Posterior cingulate gyrus (tissue), 11 donors: ENCODE measurements at regions not wholly inside any gene's neighbourhood (a gene's known extent, or its start where the extent isn't known, plus 50 kb on each side); places are given as distances from the start of the nearest gene placed in this dataset.
"Not testable (repeated sequence)": the region's sequence is repeated elsewhere in the genome, so short reads cannot be mapped to it uniquely, and the experiment has no call there.

Source experiments
- DNase-seq, 10 donors: peaks; one replicate each; pipeline versions ENCODE4 v3.0.0 to v3.0.0-alpha.2; 2020 to 2021; ENCODE audit warnings: mixed read lengths in 3 of 10
- intact Hi-C: fragments of 100-400 bp; cut with DNase I; formaldehyde crosslinking; loops from one replicate; pipeline ENCODE4 v1.15.1; 2023

GRCh38 chr3:159252274-159252673 is 450.4 kb downstream of the MFSD1 start:
- DNase-seq: no peak
- intact Hi-C loops: loop anchor here (10.0 kb wide), 1 partner anchor 117 kb away; no protein-coding TSS in a partner anchor

- no peak for DNase-seq
- intact Hi-C loops: loop anchor here (10.0 kb wide), 1 partner anchor 118 kb away; no protein-coding TSS in a partner anchor
Measured at GRCh38 chr3:159252772-159253384, 451.0 kb downstream of the MFSD1 start.

DNA sequence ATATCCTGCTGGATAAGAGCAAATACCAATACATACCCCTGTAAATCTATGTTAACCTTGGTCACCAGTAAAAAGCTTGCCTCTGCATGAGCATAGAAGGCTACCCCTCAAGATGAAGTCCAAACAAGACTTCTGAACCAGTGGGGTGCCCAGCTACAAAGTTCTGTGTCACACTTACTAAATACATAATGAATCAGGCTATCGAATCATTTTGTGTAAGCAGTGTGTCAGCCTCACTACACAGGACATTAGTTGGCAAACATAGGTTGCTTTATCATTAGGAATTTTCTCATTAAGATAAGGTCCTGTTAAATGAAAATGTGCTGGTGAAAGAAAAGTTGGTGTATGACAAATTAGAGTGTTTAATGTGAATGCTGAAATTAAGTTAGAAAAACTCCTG is 452.0 kb downstream of the MFSD1 start:
- intact Hi-C loops: loop anchor here (10.0 kb wide), 1 partner anchor 119 kb away; no protein-coding TSS in a partner anchor
- DNase-seq: no peak

DNA sequence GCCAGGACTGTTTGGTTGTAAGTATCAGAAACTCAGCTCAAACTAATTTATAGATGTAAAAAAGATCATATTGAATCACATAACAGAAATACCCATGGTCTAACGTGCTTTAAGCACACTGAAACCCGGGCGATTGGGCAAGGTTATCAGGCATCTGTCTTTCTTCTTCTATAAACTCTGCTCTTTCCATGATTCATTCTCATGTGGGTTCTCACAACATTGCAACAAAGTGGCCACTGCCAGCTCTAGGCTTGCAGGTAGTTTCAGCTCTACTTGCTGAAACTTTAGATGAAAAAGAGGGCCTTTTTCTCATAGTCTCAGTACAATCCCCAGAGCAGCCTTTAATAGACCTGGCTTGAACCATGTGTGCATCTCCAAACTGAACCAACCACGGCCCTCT is 456.1 kb downstream of the MFSD1 start:
- intact Hi-C loops: loop anchor here (10.0 kb wide), 1 partner anchor 123 kb away; no protein-coding TSS in a partner anchor
- no peak for DNase-seq

- intact Hi-C loops: loop anchor here (10.0 kb wide), 1 partner anchor 124 kb away; no protein-coding TSS in a partner anchor
- DNase-seq: no peak
Measured at GRCh38 chr3:159258934-159259333, 457.1 kb downstream of the MFSD1 start.

GRCh38 chr3:159260049-159260662 is 458.3 kb downstream of the MFSD1 start:
- DNase-seq: peak in 5 of 10 donors; percentile 18 to 51 (median 29)
- intact Hi-C loops: loop anchor here (1.0 to 10.0 kb wide), 3 partner anchors 342 to 625 kb away; no protein-coding TSS in a partner anchor

DNA sequence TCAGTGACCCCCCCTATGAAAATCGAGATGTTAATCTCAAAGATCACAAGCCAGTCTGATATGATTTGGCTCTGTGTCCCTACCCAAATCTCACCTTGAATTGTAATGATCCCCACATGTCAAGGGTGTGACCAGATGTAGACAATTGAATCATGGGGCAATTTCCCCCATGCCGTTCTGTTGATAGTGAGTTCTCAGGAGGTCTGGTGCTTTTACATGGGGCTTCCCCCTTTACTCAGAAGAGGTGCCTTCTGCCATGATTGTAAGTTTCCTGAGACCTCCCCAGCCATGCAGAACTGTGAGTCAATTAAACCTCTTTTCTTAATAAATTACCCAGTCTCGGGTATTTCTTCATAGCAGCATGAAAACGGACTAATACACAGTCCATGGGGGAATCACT is 459.5 kb downstream of the MFSD1 start:
- not testable (repeated sequence) for DNase-seq
- intact Hi-C loops: loop anchor here (10.0 kb wide), 1 partner anchor 623 kb away; no protein-coding TSS in a partner anchor

DNA sequence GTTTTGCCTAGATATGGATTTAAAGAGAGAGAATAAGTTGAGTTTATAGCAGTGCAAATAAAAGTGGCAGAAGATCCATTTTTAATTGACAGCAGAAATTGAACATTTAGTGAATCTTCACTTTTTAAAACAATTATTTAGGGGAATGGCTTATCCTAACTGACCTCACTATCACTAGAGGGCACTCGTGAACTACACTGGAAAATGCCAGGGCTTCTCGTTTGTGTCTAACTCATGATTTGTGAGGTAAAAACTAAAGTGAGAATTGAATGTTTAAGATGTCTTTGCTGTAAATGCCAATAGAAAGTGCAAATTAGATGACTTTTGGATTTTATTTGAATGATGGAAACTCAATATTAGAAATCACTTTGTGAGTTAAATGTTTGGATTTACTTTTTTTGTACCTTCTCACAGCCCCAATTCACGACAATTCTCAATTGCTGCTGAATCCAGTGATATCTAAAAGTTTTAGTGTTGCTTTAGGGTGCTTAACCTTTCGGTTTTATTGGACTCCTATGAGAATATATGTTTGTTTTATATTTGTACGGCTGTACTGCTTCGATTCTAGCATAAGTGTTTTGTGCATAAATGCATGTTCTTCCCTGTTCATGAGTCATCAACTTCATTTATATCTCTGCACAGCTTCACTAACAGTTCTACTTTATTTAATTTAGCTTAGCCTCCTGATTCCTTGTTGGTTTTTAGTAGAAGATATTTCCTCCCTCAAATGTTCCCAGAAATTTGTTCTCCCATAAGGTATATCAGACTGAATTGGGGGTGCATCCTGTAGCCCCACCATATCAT is 462.1 kb downstream of the MFSD1 start:
- peak in 4 of 10 donors; percentile 23 to 53 (median 44) for DNase-seq
- intact Hi-C loops: loop anchor here (2.0 to 10.0 kb wide), 4 partner anchors 323 to 743 kb away; no protein-coding TSS in a partner anchor

GRCh38 chr3:159265705-159266104 is 463.9 kb downstream of the MFSD1 start:
- no peak for DNase-seq
- intact Hi-C loops: loop anchor here (2.0 to 10.0 kb wide), 2 partner anchors 539 to 619 kb away; no protein-coding TSS in a partner anchor

DNA sequence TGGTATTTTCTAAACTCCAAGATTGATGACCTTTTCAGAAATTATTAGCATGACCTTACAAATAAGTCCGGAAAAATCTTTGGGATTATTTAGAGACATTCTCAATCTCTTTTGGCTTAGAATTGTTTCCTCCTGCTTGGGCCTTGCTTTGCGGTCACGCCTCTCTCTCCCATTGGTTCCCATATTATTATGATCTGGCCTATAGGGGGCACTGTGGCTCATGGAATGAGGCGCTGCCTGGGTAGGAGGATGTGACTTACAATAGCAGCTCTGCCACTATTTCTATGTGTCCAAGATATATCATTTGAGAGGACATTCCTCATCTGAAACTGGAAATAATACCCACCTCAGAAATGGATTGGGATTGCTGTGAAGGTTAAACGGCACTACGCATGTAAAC is 464.9 kb downstream of the MFSD1 start:
- peak in 3 of 10 donors; percentile 15 to 56 (median 31) for DNase-seq
- intact Hi-C loops: loop anchor here (10.0 kb wide), 1 partner anchor 618 kb away; no protein-coding TSS in a partner anchor

DNA sequence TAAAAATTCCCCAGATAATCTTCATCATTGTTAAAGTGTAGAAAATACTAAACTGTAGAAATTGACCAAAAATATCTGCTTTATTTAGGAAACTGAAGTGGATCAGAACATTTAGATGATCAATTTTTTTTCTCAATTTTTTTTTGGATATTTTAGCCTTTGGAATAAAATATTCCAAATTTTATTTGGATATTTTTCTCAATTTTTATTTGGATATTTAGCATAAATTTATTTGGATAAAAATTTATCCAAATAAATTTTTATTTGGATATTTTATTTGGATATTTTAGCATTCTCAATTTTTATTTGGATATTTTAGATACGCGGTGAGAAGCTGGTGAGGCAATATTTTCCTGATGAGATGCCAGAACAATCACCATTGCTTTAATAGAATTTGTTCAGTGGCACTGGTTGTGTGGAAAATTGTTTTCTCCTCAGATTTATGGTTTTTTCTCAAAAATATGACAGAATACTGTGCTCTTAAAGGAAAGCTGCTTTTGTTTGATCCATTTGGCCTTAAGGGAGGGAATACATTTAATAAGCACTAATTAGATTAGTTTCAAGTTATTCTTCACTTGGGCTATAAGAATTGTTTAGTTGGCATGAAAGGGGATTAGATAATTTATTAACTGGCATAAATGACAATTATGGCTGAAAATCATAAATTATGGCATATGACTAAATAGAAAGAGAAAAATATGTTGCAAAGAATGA is 470.1 kb downstream of the MFSD1 start:
- no peak for DNase-seq
- intact Hi-C loops: no loop called here

DNA sequence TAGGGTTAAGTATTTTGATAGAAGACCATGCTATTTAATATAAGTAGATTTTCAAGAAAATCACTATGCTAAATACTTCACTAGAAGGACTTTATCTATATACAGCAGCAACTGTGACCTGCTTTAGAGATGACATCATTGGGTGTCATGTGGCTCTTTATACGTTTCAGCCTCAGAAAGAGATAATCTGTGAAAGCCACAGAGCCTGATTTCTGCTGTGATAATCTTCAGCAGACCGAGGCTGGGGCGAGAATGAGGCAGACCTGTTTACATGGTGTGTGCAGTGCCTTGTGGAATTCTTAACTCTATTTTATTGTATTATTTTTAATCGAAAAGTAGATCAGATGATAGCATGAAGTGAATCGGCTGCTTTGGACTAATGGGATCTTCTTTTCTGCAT is 471.2 kb downstream of the MFSD1 start:
- DNase-seq: no peak
- intact Hi-C loops: no loop called here

- intact Hi-C loops: no loop called here
- DNase-seq: no peak
Measured at GRCh38 chr3:159273608-159274007, 471.8 kb downstream of the MFSD1 start.

DNA sequence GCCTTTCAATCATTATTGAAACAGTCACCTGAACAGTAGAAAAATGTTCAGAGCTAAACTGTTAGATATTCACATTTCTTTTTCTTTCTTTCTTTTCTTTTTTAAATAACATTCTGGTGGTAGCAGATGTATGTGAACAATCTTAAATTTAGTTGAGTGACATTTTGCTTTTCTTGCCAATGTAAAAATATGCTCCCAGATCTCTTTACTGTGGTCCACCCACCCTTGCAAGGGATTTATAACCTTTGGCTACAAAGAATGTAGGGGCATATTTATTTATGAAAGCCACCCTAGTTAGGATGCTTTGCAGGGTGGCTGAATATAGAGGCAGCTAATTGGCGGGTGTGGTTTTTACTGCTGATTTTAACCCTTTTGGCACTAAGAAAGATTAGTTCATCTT is 473.9 kb downstream of the MFSD1 start:
- intact Hi-C loops: no loop called here

DNA sequence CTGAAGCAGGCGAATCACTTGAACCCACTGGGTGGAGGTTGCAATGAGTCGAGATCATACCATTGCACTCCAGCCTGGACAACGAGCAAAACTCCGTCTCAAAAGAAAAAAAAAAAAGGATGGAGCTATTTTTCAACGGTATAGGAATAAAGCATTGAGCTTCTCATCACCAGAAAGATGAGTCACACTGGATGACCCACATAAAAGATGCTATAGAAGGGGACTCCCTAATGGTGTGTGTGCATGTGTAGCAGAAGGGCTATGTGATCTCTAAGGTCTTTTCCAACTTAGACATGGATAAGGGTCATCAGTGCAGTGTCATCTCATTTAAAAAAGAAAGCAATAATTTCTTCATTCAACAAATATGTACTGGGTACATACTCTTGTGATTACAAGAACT is 476.0 kb downstream of the MFSD1 start:
- DNase-seq: no peak
- intact Hi-C loops: no loop called here

More for the DNA sequence above, 473.9 kb downstream of the MFSD1 start:
- no peak for DNase-seq

DNA sequence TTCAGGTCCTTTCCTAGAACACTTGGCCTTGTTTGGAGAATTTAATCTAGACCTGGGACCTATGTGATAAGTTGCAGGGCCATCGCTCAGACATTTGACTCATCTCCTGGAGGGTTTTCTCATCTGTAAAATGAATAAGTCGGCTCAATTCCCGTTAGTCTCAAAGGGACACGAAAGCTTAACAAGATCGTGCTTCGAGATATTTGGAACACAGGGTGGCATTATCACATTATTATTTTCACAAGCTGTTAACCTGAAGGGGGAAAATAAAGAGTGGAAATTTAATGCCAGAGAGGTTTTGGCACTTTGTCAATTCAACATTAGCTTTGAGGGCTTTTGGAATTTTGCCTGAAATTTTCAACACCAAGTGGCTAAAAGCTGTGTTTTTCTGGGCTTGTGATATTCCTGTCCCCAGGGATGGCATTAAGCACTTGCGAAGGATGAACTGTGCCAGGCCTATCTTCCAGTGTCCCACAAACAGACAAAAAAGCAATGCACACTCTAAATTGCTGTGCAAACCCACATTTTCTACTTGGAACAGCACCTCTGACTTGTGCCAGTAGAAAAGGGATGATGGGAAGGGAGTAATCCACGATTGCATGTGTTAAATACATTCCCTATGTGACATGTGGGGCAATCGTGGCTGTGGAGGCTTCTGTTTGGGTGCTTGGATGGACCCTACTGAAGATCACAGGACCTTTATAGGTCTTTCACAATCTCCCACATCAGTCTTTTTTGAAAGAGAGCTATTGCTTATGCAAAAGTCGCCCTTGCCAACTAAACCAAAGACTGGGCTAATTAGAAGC is 478.7 kb downstream of the MFSD1 start:
- DNase-seq: no peak
- intact Hi-C loops: no loop called here

GRCh38 chr3:159293493-159293892 is 491.6 kb downstream of the MFSD1 start:
- no peak for DNase-seq
- intact Hi-C loops: no loop called here

- intact Hi-C loops: no loop called here
Measured at GRCh38 chr3:159301961-159302360, 500.1 kb downstream of the MFSD1 start.

DNA sequence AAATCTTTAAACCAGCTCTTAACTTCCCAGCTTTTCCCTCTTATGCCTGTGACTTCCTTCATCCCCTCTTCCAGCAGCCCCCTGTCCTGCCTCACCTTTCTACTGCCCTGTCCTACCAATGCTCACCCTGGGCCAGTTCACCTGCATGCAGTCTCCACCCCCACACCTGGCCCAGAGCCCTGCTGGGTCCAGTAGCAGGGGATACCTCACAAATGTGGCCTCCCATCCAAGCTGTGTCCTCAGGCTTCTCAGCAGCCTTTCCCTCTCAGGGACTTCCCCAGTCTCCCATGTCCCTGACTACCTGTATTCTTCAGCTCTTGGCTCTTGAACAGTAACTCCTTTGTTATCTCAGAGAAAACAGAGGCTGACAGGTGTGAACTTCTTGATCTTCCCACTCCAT is 503.2 kb downstream of the MFSD1 start:
- no peak for DNase-seq
- intact Hi-C loops: no loop called here

More at GRCh38 chr3:159301961-159302360, 500.1 kb downstream of the MFSD1 start:
- no peak for DNase-seq
